ENCODE measurements at regions not wholly inside any gene's neighbourhood (a gene's known extent, or its start where the extent isn't known, plus 50 kb on each side); places are given as distances from the start of the nearest gene placed in this dataset.

GRCh38 chr13:44268980-44269379 is 104.6 kb upstream of the SERP2 start:
- Histone ChIP-seq H3K27me3 (ENCODE audit: control insufficient read depth, insufficient read depth, low read length) (no peaks in the 10 kb centered on the region), H3K9me3 (ENCODE audit: control insufficient read depth, low read length) (no peaks in the 10 kb centered on the region), H3K36me3 (ENCODE audit: control insufficient read depth, insufficient read depth, low read length) (no peaks in the 10 kb centered on the region), H3K9ac (ENCODE audit: low read length) (no peak overlapping the region), H3K4me1 (ENCODE audit: control insufficient read depth, insufficient read depth, low read length) (peaks cover 2% of the 10 kb centered on the region), H3K4me3 (ENCODE audit: low read length) (no peak overlapping the region)

- Histone ChIP-seq H3K4me1 (ENCODE audit: control insufficient read depth, insufficient read depth, low read length) (peaks cover 13% of the 10 kb centered on the region), H3K9me3 (ENCODE audit: control insufficient read depth, low read length) (no peaks in the 10 kb centered on the region), H3K9ac (ENCODE audit: low read length) (no peak overlapping the region), H3K36me3 (ENCODE audit: control insufficient read depth, insufficient read depth, low read length) (no peaks in the 10 kb centered on the region), H3K4me3 (ENCODE audit: low read length) (no peak overlapping the region), H3K27me3 (ENCODE audit: control insufficient read depth, insufficient read depth, low read length) (no peaks in the 10 kb centered on the region)
Measured at GRCh38 chr13:44270150-44270549, 103.5 kb upstream of the SERP2 start.

- H3K9ac ChIP-seq (ENCODE audit: low read length), result no peak overlapping the region
- H3K4me1 ChIP-seq (ENCODE audit: control insufficient read depth, insufficient read depth, low read length), result peaks cover 16% of the 10 kb centered on the region
- H3K36me3 ChIP-seq (ENCODE audit: control insufficient read depth, insufficient read depth, low read length), result no peaks in the 10 kb centered on the region
Measured at GRCh38 chr13:44271031-44271455, 102.6 kb upstream of the SERP2 start.

GRCh38 chr13:44271473-44271872 is 102.2 kb upstream of the SERP2 start:
- Histone ChIP-seq H3K9me3 (ENCODE audit: control insufficient read depth, low read length) (no peaks in the 10 kb centered on the region), H3K9ac (ENCODE audit: low read length) (no peak overlapping the region), H3K27me3 (ENCODE audit: control insufficient read depth, insufficient read depth, low read length) (no peaks in the 10 kb centered on the region), H3K4me1 (ENCODE audit: control insufficient read depth, insufficient read depth, low read length) (peaks cover 16% of the 10 kb centered on the region), H3K4me3 (ENCODE audit: low read length) (no peak overlapping the region), H3K36me3 (ENCODE audit: control insufficient read depth, insufficient read depth, low read length) (no peaks in the 10 kb centered on the region)

More at GRCh38 chr13:44271031-44271455, 102.6 kb upstream of the SERP2 start:
- Histone ChIP-seq H3K4me3 (ENCODE audit: low read length) (no peak overlapping the region), H3K9me3 (ENCODE audit: control insufficient read depth, low read length) (no peaks in the 10 kb centered on the region), H3K27me3 (ENCODE audit: control insufficient read depth, insufficient read depth, low read length) (no peaks in the 10 kb centered on the region)

GRCh38 chr13:44271915-44272341 is 101.7 kb upstream of the SERP2 start:
- Histone ChIP-seq H3K4me1 (ENCODE audit: control insufficient read depth, insufficient read depth, low read length) (peaks cover 16% of the 10 kb centered on the region), H3K9me3 (ENCODE audit: control insufficient read depth, low read length) (no peaks in the 10 kb centered on the region), H3K4me3 (ENCODE audit: low read length) (no peak overlapping the region), H3K9ac (ENCODE audit: low read length) (no peak overlapping the region), H3K36me3 (ENCODE audit: control insufficient read depth, insufficient read depth, low read length) (no peaks in the 10 kb centered on the region), H3K27me3 (ENCODE audit: control insufficient read depth, insufficient read depth, low read length) (no peaks in the 10 kb centered on the region)

- Histone ChIP-seq H3K9me3 (ENCODE audit: control insufficient read depth, low read length) (no peaks in the 10 kb centered on the region), H3K4me3 (ENCODE audit: low read length) (no peak overlapping the region), H3K36me3 (ENCODE audit: control insufficient read depth, insufficient read depth, low read length) (no peaks in the 10 kb centered on the region), H3K9ac (ENCODE audit: low read length) (no peak overlapping the region), H3K4me1 (ENCODE audit: control insufficient read depth, insufficient read depth, low read length) (peaks cover 19% of the 10 kb centered on the region), H3K27me3 (ENCODE audit: control insufficient read depth, insufficient read depth, low read length) (no peaks in the 10 kb centered on the region)
Measured at GRCh38 chr13:44272692-44273091, 100.9 kb upstream of the SERP2 start.

GRCh38 chr13:44273216-44273615 is 100.4 kb upstream of the SERP2 start:
- Histone ChIP-seq H3K9ac (ENCODE audit: low read length) (no peak overlapping the region), H3K4me3 (ENCODE audit: low read length) (no peak overlapping the region), H3K27me3 (ENCODE audit: control insufficient read depth, insufficient read depth, low read length) (no peaks in the 10 kb centered on the region), H3K36me3 (ENCODE audit: control insufficient read depth, insufficient read depth, low read length) (no peaks in the 10 kb centered on the region), H3K4me1 (ENCODE audit: control insufficient read depth, insufficient read depth, low read length) (peaks cover 24% of the 10 kb centered on the region), H3K9me3 (ENCODE audit: control insufficient read depth, low read length) (no peaks in the 10 kb centered on the region)

- H3K27me3 ChIP-seq (ENCODE audit: control insufficient read depth, insufficient read depth, low read length), result no peaks in the 10 kb centered on the region
- H3K4me3 ChIP-seq (ENCODE audit: low read length), result peak overlapping the region; percentile 10
- no peaks in the 10 kb centered on the region for H3K36me3 ChIP-seq (ENCODE audit: control insufficient read depth, insufficient read depth, low read length)
- peaks cover 28% of the 10 kb centered on the region for H3K4me1 ChIP-seq (ENCODE audit: control insufficient read depth, insufficient read depth, low read length)
- H3K9me3 ChIP-seq (ENCODE audit: control insufficient read depth, low read length), result no peaks in the 10 kb centered on the region
- peak overlapping the region; percentile 50 for H3K9ac ChIP-seq (ENCODE audit: low read length)
Measured at GRCh38 chr13:44273991-44274770, 99.4 kb upstream of the SERP2 start.

GRCh38 chr13:44274771-44275205 is 98.8 kb upstream of the SERP2 start:
- no peaks in the 10 kb centered on the region for H3K27me3 ChIP-seq (ENCODE audit: control insufficient read depth, insufficient read depth, low read length)
- H3K9me3 ChIP-seq (ENCODE audit: control insufficient read depth, low read length), result no peaks in the 10 kb centered on the region
- H3K4me1 ChIP-seq (ENCODE audit: control insufficient read depth, insufficient read depth, low read length), result peaks cover 28% of the 10 kb centered on the region
- peak overlapping the region; percentile 10 for H3K4me3 ChIP-seq (ENCODE audit: low read length)
- H3K9ac ChIP-seq (ENCODE audit: low read length), result peak overlapping the region; percentile 50
- H3K36me3 ChIP-seq (ENCODE audit: control insufficient read depth, insufficient read depth, low read length), result no peaks in the 10 kb centered on the region

- peaks cover 28% of the 10 kb centered on the region for H3K4me1 ChIP-seq (ENCODE audit: control insufficient read depth, insufficient read depth, low read length)
- H3K9ac ChIP-seq (ENCODE audit: low read length), result no peak overlapping the region
- H3K27me3 ChIP-seq (ENCODE audit: control insufficient read depth, insufficient read depth, low read length), result no peaks in the 10 kb centered on the region
Measured at GRCh38 chr13:44275381-44275780, 98.2 kb upstream of the SERP2 start.

GRCh38 chr13:44276061-44276460 is 97.6 kb upstream of the SERP2 start:
- Histone ChIP-seq H3K4me1 (ENCODE audit: control insufficient read depth, insufficient read depth, low read length) (peaks cover 28% of the 10 kb centered on the region), H3K36me3 (ENCODE audit: control insufficient read depth, insufficient read depth, low read length) (no peaks in the 10 kb centered on the region), H3K4me3 (ENCODE audit: low read length) (no peak overlapping the region)

More at GRCh38 chr13:44275381-44275780, 98.2 kb upstream of the SERP2 start:
- H3K36me3 ChIP-seq (ENCODE audit: control insufficient read depth, insufficient read depth, low read length), result no peaks in the 10 kb centered on the region
- H3K9me3 ChIP-seq (ENCODE audit: control insufficient read depth, low read length), result no peaks in the 10 kb centered on the region
- no peak overlapping the region for H3K4me3 ChIP-seq (ENCODE audit: low read length)

GRCh38 chr13:44277459-44277858 is 96.2 kb upstream of the SERP2 start:
- no peak overlapping the region for H3K4me3 ChIP-seq (ENCODE audit: low read length)
- peaks cover 28% of the 10 kb centered on the region for H3K4me1 ChIP-seq (ENCODE audit: control insufficient read depth, insufficient read depth, low read length)
- no peak overlapping the region for H3K9ac ChIP-seq (ENCODE audit: low read length)
- H3K36me3 ChIP-seq (ENCODE audit: control insufficient read depth, insufficient read depth, low read length), result no peaks in the 10 kb centered on the region
- H3K9me3 ChIP-seq (ENCODE audit: control insufficient read depth, low read length), result no peaks in the 10 kb centered on the region
- no peaks in the 10 kb centered on the region for H3K27me3 ChIP-seq (ENCODE audit: control insufficient read depth, insufficient read depth, low read length)

More at GRCh38 chr13:44276061-44276460, 97.6 kb upstream of the SERP2 start:
- Histone ChIP-seq H3K9me3 (ENCODE audit: control insufficient read depth, low read length) (no peaks in the 10 kb centered on the region), H3K27me3 (ENCODE audit: control insufficient read depth, insufficient read depth, low read length) (no peaks in the 10 kb centered on the region), H3K9ac (ENCODE audit: low read length) (no peak overlapping the region)

Measured in mucosa of stomach (tissue), 1 donor.